Middle frontal gyrus (tissue), 1 donor: ENCODE measurements at regions not wholly inside any gene's neighbourhood (a gene's known extent, or its start where the extent isn't known, plus 50 kb on each side); places are given as distances from the start of the nearest gene placed in this dataset.

Source experiments
- DNase-seq: peaks from one replicate; pipeline ENCODE4 v3.0.0-alpha.2; 2015; ENCODE audit warnings: low spot score; ENCODE audit errors: extremely low spot score

DNA sequence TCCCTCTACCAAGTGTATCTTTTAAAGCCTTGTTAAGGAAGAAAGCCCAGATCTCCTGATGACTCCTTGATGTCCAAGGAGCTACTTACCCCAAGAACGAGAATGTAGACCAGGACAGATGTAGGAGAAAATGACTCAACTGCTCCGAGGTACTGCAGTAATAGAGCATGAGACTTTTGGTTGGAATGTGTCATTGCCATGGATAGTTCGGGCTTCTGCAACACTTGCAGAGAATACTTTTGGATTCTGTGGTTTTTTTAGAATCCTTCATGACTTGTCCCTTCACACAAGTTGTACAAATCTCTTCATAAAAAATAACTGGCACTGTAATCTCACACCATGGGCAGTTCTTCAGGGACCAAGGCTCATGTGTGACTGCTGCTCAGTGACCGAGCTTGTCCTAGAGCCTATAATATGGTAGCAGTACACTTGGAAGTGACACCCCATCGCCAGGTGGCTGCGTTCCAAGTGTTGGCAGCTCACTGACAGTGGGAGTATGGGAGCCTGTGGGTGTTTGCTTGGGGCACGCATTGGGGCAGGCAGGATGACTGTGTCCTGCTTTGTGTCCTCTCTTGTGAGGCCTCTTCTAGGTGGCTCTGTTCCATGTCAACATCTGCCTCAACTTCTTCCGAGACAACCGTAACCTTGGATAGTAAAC, 87.9 kb upstream of the WDR1 start:
- DNase-seq = no peak

DNA sequence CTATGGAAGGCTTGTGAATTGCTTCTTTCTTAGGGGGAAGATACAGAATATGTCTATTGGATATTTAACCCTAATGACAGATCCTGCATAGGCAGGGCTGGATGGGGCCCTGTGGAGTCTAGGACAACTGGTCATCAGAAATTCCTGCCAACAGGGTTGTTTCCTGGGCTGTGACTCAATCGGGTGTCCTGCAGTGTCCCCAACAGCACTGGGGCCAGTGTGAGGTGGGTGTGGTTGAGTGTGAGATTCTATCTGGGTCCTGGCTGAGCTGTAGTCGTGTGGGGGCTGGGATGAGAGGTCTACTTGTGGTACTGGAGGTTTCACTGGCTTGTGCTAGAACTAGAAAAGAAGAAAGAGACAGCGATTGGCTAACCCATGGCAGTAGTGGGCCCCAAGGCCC, 87.3 kb upstream of the WDR1 start:
- no peak for DNase-seq

DNA sequence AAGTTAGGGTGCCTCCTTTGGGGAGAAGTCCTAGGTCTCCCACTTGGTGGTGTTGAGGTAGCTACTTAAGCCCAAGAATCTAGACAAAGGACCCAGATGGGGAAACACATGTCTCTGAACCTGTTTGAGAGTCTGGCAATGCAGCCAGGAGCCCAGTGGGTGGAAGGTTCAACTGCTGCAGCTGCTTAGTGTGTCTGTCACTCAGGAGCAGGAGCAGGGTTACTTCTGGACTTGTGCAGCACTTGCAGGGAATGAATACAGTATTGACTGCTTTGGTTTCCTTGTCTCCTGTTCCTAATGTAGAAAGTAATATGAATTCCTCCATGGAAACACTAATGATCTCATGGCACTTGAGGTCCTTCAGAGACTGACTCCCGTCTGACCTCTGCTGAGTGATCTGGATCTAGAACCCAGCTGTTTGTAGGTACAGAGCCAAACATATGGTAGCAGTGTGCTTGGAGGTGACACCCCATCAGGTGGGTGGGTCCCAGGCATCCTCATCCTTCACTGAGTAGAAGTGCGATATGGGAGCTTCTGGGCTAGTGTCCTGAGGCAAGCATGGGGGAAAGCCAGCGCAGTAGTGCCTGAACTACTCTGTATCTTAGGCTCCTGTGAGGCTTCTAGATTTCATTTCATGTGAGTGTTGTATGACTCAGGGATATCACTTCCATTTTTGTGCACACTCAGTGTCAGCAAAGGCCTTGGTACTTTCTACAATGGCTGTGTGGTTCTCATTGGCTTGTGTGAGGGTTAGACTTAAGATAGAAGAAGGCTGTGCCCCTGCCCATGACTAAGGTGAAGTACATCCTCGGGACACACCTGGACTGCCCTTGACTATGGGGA, 85.0 kb upstream of the WDR1 start:
- DNase-seq = no peak

DNA sequence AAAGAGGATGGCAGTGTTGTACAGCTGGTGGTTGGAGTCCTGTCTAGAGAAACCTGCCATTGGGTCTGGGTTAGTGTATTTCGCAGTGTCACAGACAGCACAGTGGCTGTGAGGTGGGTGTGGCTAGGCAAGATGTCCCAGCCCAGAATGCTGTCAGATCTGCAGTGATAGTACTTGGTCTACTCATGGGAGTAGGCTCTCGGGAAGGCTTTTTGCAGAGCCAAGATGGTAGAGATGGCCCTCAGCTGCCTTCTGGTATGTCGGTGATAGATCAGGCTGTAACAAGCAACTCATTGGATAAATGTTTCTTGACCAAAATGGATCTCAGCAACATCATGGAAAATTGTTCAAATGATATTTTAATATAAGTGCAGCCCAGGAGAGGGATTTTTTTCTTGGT, 84.3 kb upstream of the WDR1 start:
- no peak for DNase-seq

DNA sequence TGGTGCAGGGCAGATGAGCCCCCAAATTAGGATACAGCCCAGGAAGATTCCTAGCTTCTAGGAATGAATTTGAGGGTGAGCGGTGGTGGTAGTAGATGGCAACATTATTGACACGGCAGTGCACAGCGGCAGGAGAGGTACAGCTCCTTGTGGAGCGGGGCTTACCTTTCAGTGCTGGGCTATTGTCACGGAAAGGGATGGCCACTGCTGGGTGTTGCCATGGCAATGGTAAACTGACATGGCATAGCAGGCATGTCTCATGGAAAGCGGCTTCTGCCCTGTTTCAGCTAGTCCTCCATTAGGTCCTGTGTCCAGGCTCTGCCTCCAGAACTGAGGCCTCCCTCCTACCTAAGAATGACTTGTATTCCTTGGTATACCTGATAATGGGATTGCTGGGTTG, 81.8 kb upstream of the WDR1 start:
- no peak for DNase-seq

DNA sequence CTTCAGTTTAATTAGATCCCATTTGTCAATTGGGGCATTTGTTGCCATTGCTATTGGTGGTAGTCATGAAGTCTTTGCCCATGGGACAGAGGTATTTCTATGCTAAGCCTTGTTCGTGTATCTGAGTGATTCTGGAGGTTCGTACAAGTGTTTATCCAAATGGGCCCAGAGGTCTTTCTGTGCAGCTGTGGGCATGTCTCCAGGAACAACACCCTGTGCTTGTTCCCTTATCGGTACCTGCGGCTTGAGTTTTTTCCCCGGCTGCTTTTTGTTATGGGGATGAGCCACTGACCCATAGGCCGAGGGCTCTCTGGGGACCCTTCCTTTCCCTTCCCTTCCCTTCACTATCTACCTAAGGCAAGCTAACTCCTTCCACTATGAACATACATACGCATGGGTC, 81.4 kb upstream of the WDR1 start:
- DNase-seq = no peak

DNA sequence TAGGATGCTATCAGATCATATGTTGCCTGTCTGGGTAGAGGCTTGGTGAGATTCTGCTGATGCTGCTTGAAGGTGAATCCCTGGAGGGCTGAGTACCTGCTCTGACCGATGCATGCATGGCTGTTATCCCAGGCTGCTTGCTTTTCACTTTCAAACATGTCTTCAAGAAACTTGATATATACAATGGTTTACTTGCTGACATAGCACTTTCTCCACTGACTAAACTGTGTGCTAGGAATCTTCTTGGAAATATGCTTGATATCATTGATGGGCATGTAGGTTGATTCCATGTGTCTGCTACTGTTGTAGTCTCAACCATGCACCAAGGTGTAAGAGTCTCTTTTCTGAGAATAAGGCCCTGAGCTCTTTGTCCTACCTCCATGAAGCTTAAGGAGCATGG, 79.6 kb upstream of the WDR1 start:
- DNase-seq = no peak

DNA sequence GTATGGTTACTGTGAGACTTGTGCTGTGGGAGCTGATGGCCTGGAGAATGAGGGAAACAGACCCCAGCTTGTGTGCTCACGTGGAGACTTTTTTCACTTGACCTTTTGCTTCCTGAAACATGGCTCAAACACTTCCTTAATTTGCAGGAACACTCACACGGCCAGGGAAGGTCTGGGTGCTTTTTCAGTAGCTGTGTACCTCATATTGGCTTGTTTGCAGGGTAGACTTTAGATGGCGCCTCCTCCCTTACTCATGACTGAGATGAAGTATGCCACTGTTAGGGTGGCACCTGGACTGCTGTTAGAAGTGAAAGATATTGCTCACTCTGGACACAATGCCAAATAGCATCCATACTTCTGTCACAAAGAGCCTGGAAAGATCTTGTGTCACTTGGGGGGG, 75.7 kb upstream of the WDR1 start:
- no peak for DNase-seq

DNA sequence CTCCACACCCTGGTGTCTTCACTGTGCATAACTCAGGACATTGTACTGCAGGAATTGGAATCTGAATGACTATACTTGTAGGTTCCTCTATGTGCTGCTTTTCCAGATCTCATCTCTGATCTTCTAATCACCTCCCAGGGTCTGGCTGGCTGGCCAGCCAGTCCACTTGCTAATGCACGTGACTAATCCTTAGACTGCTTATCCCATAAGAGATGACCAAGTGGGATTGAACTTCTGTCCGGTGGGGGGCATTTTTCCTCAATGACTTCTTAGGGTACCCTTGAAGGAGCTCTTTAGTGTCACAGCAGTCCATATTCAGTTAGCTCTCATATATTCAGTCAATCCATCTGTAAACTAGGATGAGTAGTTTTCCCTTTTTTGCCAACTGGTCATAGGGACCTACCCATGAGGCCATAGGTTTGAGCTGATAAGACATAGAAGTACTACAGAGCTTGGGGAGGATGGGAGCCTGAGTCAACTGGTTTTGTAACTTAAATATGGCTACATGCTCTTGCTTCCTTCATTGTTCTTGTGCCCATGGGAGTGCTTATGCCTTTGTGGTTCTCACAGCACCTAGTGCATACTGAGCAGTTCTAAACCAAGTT, 71.9 kb upstream of the WDR1 start:
- DNase-seq = no peak

DNA sequence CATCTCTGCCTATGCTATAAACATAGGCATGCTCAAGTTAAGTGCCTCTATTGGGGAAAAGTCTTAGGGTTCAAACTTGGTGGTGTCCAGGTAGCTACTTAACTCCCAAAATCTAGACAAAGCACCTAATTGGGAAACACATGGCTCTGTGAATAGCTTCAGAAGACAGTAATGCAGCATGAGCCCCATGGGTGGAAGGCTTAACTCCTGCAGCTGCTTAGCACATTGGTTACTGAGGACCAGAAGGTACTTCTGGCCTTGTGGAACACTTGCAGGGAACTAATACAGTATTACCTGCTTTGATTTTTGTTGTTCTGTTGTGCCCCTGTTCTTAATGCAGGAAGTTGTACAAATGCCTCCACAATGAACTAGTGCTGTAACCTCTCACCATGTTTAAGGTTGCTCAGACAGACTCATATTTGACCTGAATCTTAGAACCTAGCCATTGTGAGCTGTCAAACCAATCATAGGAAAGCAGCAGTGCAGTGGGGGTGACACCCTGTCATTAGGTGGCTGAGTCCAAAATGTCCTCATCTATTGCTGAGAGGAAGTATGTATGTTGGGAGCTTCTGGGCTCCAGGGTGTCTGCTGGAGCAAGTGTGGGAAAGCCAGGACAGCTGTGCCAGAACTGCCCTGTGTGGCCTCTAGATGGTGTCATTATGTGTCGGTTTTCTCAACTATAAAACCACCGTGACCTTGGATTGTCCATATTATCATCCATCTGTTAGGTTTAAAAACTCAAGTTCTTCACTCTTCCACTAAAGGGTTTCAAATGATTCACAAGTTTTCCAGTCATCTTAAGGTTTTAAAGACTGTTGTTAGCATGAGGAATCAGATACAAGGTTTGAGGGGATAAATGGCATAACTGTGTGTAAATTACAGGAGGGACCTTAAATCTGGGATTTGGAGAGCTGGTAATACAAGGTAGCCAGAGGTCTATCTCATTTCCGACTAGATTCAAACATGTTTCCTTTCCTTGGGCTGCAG, 69.9 kb upstream of the WDR1 start:
- no peak for DNase-seq

DNA sequence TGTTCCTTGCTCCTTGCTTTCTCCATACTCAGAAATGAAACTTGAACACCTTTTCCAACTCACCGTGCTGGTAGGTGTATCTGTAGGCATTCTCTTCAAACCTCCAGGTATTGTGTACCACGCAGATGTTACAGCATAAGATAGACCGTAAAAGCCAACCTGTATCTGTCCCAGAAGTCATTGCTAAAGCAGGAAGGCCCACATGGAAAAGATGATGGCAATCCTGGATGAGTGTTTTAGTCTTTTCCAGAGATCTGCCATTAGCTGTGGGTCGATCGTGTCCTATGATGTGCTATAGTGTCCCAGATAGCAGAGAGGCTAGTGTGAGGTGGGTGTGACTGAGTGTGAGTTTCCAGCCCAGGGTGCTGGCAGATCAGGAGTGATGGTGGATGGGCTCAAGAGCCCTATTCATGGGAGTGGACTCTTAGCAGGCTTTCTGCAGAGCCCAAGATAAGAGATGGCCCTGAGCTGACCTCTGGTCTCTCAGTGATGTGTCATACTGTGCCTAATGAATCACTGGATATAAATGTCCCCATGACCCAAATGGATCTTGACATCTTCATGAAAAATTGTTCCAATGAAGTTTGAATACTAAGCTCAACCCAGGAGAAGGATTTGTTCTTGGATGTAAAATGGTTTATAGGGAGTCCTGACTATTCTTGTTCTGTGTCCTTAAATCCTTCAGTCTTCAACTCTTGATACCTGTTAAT, 69.1 kb upstream of the WDR1 start:
- DNase-seq = no peak

DNA sequence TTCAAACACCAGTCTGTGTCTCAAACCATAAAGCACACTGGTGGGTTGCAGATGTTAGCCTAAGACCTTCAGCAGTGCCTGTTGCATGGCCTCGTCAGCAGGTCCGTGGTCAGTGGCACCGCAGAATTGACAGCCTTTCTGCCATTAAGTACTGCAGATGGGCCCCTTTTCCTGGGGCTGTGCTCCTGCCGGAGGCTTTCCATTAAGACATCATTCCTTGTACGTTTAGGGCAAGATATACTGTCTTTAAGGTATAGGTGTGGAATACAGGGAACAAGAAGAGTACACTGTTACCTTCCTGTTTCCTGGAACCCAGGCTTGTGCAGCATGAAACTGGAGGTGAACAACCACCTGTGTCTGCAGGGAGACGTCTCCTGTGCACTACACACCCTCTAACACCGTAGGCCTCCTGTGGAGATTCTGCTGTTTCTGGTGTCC, 67.9 kb upstream of the WDR1 start:
- DNase-seq = no peak

DNA sequence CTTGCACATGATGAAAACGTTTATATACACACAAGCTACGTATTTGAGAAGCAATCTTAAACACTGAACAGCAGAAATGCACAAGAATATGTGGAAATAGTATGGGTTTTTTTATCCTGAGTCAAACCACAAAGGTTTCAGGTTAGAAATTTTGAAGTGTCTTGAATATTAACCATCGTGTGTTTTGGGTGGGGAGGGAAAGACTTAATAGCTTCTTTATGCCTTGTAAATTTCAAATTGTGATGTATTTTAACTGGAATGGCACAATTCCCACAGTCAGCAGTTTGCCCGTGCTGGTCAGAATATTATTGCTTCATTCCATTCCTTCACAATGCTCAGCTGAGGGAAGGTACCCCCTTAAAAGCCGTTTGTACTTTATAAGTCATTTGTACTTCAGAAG, 67.4 kb upstream of the WDR1 start:
- no peak for DNase-seq

DNA sequence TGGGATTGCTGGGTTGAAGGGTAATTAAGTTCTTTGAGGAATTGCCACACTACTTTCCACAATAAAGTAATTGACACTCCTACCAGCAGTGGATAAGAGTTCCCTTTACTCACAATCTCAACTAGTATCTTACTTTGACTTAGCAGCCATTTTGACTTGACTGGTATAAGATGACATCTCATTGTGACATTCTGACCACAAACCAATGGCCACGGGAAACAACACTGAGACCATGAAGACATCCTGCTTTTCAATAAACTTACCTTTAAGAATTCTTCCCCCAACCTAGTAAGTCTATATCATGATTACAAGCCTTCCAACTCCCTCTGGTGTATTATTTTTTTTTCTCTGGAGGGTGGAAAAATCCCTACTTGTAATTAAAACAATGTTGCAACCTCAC, 66.9 kb upstream of the WDR1 start:
- no peak for DNase-seq

DNA sequence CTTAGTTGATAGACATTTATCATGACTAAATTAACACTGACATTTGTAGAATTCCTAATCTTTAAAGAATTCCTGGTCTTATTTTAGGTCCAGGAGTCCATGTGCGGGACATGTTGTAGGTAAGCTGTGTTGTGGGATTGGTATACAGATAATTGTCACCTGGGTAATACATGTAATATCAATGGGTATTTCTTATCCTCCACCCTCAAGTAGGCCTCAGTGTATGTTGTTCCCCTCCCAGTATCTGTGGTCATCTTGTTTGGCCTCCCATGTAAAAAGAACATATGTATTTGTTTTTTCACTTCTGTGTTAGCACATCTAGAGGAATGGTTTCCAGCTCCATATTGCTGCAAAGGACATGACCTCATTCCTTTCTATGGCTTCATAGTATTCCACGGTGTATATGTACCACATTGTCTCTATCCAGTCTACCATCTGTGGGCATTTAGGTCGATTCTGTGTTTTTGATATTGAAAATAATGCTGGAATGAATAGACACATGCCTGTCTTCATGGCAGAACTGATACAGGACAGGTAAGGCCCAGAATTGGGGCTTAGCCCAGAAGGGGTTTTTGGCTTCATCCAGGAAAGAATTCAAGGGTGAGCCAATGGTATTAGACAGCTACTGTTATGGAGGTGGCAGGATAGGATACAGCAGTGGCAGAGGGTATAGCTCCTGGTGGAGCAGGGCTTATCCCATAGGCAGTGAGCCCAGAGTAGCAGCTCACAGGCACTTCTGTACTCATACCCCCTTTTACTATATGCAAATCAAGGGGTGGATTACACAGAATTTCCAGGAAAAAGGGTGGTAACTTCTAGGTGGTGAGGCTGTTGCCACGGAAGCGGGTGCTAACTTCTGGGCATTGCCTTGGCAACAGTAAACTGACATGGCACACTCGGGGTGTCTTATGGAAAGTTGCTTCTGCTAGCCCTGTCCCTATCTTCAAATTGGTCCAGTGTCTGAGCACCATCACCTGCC, 66.1 kb upstream of the WDR1 start:
- no peak for DNase-seq

DNA sequence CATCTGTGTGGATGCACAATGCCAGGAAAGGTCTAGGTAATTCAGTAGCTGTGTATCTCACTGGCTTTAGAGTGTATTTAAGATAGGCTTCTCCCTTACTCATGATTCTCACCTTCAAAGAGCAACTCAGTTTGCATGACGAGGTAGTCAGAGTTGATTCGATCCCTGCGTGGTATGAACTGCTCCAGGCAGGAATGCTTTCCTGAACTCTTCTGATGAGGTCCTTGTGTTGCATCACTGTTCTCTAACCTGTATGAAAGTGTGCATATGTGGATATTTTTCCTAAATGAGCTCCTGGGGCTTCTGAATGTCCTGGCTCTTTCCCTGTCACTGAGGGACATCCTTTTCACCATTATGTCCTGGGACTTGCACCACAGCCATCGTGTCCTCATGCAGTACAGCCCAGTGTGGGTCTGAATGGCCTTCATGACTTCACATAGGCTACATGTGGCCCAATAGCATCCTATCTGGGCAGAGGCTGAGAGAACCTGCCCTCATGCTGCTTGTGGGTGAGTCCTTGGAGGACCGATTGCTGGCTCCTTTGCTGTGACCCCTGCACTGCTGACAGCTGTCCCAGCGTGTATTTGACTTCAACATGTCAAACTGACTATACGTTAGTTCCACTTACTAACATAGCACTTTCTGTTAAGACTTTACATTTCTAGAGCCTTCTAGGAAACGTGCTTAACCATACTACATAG, 65.3 kb upstream of the WDR1 start:
- DNase-seq = no peak

DNA sequence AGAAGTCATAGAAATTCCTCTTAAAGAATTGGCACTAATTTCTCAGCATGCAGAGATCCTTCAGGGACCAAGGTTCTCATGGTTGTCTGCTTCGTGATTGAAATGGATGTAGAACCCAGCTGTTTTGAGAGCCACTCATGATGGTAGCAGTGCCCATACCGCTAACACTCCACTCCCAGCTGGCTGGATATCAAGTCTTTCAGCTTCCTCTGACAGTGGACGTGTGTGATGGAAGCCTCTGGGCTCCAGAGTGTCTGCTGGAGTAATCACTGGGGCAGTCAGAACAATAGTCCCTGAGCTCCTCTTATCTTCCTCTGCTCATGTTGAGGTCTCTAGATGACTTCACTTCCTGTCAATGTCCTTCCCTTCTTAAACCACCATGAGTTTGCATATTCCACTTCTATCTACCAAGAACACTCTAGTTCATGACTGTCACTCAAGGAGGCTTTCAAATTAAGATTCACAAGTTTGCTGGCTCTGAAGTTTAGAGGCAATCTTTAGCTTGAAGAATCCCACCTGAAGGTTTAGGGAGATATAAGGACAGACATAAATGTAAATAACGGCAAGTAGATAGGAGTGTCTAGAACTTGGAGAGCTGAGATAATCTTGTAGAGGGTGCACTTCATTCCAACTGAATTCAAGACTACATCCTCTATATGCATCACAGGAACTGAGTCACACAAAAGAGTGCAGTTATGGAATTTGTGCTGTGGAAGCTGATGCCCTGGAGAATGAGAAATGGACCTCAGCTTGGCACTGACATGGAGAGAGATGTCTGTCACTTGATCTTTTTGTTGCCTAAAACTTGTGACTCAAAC, 64.5 kb upstream of the WDR1 start:
- DNase-seq = no peak

DNA sequence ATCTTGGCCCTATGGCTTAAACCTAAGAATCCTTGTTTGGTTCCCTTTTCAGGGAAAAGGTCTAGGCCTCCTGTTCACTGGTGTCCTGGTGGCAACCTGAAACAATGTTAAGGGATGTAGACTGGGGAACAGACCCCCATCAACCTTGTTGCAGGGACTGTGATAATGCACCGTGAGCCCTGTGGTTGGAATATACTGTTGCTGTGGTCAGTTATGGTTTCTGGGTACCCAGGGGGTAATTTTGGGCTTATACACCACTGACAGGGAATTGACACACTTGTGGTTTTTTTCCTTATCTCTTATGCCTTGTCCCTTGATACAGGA, 64.0 kb upstream of the WDR1 start:
- no peak for DNase-seq
